VCaP (cell line): ENCODE measurements at regions not wholly inside any gene's neighbourhood (a gene's known extent, or its start where the extent isn't known, plus 50 kb on each side); places are given as distances from the start of the nearest gene placed in this dataset.

Experiments used
- H3K27ac ChIP-seq: fragments of 450-650 bp; 2 replicates; pipeline ENCODE4 v1.5.1; 2017
- TF ChIP-seq, protein P1 (sequence below): fragments of 450-650 bp; conservative IDR thresholded peaks from 2 replicates; pipeline ENCODE4 v1.5.1; 2017; ENCODE audit warnings: mild to moderate bottlenecking, moderate library complexity

DNA sequence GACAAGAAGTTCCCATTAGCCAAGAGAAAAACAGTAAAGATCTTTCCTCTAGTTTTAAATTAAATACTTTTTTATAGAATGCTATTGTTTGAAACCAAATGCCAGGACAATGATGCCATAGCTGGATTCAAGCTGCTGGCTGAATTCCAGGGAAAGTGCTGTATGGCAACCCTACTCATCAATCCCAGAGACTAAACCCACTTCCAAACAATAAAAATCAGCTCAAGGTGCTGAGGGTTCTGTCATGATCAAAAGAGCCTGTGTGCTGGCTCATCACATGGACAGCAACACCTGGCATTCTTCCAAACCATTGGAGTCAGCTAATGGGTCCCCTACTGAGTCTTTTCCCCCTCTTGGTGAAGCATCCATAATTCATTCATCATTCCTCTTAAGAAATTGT, 53.7 kb upstream of the PARD3B start:
- no peak overlapping the region for H3K27ac ChIP-seq
- TF ChIP-seq, protein P1, sequence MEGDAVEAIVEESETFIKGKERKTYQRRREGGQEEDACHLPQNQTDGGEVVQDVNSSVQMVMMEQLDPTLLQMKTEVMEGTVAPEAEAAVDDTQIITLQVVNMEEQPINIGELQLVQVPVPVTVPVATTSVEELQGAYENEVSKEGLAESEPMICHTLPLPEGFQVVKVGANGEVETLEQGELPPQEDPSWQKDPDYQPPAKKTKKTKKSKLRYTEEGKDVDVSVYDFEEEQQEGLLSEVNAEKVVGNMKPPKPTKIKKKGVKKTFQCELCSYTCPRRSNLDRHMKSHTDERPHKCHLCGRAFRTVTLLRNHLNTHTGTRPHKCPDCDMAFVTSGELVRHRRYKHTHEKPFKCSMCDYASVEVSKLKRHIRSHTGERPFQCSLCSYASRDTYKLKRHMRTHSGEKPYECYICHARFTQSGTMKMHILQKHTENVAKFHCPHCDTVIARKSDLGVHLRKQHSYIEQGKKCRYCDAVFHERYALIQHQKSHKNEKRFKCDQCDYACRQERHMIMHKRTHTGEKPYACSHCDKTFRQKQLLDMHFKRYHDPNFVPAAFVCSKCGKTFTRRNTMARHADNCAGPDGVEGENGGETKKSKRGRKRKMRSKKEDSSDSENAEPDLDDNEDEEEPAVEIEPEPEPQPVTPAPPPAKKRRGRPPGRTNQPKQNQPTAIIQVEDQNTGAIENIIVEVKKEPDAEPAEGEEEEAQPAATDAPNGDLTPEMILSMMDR, result no peak

DNA sequence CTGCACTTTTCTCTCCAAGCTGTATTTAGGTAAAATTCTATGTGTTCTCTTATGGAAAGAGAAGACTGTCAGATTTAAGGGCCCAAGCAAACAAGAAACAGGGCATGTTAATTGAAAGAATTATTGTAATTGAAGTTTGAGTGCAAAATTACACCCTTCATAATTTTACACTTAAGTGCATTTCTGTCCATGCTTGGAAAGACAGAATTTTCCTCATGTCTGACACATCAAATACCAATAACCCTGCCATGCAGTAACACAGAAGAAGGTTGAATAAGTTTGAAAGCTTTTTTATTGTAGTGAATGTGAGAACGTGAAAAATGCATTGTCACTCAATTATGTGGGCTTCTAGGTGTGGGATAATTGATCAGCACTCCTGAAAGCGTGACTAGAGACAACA, 52.9 kb upstream of the PARD3B start:
- TF ChIP-seq, protein P1, result no peak

DNA sequence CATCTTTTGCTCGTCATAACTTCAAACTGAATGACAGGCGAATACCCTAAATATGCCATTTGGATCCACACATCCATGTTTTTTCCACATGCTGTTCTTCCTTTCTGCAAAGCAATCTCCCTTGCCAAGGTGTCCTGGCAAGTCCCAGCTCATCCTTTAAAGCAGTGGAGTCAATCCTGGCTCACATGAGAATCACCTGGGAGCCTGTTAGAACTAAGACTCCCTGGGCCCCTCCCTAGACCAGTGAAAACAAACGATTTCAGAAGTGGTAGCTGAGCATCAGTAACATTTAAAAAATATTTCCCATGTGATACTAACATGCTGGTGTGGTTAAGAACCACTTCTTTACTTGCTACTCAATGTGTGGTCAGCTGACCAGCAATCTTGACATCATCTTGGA, 50.6 kb upstream of the PARD3B start:
- H3K27ac ChIP-seq, result no peak overlapping the region
- TF ChIP-seq, protein P1, result no peak

More for the DNA sequence above, 52.9 kb upstream of the PARD3B start:
- H3K27ac ChIP-seq, result no peak overlapping the region

DNA sequence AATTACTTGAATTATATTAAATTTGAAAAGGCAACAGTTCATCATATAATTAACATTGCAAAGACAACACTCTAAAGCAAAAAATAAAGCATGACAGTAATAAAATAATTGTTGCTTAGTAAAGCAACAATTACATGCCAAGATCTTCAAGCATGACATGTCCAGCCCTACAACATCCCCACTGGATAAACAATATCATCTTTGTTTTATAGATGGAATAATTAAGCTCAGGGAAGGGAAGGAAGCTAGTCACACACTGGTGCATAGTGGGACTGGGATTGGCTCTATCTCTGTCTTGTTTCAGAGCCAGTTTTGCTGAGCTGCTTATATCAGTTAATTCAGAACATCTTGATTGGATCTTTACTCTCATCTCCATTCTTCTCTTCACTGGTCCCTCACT, 49.9 kb upstream of the PARD3B start:
- no peak overlapping the region for H3K27ac ChIP-seq
- TF ChIP-seq, protein P1, result no peak
